Activated CD8-positive, alpha-beta memory T cell treated with anti-CD3 and anti-CD28 coated beads, Interleukin-2, amount 50 U/mL, for 24 hours (primary cell): ENCODE measurements at regions not wholly inside any gene's neighbourhood (a gene's known extent, or its start where the extent isn't known, plus 50 kb on each side); places are given as distances from the start of the nearest gene placed in this dataset.

Experiments used
- DNase-seq: peaks from one replicate; pipeline ENCODE4 v3.0.0-alpha.2; 2020; ENCODE audit errors: extremely low read depth

DNA sequence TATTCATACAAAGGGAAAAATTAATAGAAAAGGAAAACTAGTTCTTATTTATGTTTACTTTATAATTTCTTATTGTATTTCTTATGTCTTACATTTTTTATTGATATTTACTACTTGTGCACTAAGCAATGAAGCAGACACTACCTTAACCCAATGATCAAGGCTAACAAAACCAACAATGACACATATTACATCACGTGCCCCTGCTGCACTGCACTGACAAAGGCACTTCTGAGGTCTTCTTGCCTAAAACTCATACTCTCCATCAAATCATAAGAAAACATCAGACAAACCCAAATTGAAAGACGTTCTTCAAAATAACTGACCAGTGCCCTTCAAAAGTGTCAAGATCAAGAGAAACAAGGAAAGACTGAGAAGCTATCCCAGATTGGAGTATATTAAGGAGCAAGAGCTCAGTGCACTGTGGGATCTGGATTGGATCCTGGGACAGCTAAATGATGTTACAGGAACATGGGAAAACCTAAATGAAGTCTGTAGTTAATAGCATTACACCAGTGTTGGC lies 230.9 kb downstream of the AUH start:
- no peak for DNase-seq

DNA sequence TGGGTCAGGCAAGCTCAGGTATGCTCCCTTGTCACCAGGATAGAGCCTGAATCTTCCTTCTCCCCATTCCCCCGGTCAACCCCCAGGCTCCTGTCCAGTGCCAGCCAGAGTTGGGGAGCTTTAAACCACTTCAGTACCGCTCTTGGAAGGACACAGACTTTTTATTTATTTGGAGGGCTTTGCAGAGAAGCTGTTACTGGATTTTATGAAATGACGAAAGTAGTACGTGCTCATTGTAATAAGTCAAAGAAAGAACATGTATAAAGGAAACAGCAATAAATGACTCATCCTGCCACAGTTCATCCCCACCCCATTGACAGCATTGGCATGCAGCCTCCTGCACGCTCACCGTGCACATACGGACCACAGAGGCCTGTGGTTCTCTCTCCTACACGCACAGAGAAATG lies 230.3 kb downstream of the AUH start:
- peak; percentile 49 for DNase-seq

DNA sequence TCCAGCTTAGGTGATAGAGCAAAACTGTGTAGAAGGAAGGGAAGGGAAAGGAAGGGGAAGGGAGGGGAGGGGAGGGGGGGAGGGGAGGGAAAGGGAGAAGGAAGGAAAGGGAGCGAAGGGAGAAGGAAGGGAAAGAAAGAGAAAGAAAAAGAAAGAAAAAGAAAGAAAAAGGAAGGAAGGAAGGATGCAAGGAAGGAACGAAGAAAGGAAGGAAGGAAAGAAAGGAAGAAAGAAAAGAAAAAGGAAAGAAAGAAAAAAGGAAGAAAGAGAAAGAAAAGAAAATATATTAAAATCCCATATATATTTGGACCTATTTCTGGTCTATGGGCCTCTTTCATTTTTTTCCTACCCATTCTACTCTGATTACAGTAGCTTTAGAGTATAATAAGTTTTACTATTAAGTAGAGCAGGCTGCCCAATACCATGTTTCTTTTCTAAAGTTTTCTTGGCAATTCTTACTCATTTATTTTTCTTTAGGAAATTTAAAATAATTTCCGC lies 229.1 kb downstream of the AUH start:
- DNase-seq: no peak

DNA sequence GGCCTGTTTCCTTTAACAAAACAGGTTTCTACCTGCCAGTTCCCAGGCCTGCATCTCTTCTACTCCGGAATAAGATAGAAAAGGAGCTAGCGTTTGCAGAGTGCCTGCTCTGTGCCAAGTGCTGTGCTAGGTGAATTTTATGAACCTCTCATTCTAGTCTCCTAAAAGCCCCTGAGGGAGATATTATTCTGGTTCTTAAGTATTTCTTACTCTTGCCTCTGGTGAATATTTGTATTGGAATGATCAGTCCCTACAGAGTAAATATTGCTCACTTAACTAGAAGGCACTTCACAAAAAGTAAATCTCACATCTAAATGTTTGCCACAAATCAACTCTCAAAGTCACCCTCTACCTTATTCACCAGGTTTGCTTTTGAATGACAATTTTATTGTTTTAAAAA lies 227.1 kb downstream of the AUH start:
- no peak for DNase-seq

DNA sequence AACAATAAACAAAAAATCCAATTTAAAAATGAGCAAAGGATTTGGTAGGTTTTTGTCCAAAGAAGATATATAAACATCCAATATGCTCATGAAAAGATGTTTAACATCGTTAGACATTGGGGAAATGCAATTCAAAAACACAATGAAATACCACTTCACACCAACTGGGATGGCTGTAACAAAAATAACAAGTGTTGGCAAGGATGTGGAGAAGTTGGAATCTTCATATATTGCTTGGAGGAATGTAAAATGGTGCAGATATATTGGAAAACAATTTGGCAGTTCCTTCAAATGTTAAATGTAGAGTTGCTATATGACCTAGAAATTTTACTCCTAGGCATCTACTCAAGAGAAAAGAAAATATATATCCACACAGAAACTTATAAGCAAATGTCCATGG lies 224.3 kb downstream of the AUH start:
- DNase-seq: no peak

DNA sequence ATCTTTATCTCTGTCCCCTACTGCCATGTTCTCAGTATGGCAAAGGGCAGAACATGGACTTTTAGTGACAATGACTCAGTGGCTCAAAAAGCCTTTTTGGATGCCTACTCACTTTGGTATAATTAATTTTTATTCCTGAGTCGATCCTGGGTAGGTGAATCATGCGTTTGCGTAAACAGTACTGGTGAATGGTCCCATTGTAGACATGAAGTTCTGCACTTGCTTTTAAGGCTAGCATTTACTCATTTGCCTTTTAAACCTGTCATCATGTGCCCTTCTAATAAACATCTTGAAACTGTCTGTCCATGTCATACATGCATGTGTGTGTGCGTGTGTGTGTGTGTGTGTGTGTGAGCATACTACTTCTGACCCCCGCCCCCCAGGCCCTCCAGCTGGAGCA lies 223.0 kb downstream of the AUH start:
- no peak for DNase-seq

DNA sequence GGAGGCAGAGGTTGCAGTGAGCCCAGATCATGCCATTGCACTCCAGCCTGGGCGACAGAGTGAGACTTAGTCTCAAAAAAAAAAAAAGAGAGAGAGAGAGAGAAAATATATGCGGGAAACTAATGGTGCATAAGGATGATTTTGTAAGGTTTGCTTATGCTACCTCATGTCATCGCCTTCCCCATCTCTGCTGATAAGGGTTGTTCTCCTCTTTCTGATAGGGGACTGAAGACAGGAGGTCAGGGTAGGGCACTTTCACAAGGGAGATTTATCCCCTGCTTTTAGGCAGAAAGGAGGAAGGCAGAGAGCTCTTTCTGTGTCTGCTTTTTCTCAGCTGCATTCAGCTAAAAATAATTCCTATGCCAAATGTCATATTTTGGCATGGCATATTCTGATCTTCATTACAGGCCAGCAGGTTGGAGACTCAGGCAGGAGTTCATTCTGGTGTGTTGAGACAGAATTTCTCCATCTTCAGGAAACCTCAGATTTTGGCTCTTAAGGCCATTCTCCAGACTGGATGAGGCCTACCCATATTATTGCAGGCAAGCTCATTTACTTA lies 220.2 kb downstream of the AUH start:
- no peak for DNase-seq

DNA sequence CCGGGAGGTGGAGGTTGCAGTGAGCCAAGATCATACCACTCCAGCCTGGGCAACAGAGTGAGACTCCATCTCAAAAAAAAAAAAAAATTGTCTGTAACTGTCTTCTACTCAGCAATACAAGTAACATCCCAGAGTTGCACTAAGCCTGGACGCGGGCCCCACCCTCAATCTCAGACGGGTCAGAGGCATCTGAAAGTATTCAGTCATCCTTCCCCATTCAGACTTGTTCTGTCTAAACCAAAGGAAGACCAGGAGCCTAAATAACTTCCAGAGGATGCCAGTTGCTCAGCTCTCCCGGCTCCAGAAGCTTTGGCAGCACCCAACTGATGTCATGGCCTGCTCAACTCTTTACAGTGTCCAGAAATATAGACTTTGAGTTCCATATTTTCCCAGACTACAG lies 218.6 kb downstream of the AUH start:
- no peak for DNase-seq

DNA sequence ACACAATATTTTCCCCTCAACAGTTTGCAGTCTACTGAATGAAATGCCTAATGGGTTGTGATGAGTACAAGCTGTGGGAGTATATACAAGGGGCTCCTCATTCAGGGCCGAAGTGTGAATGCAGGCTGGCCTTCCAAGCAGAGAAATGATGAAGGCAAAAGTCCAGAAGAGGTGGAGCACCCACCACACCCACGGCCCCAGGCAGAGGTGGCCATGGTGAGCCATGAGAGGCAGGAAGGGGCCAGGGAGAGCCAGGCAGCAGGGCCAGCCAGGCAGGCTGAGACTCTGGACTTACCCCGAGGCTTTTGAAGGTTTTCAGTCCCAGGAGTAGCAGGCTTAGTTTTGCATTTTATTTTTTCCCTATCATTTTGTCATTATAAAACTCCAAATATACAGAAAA lies 218.1 kb downstream of the AUH start:
- no peak for DNase-seq

DNA sequence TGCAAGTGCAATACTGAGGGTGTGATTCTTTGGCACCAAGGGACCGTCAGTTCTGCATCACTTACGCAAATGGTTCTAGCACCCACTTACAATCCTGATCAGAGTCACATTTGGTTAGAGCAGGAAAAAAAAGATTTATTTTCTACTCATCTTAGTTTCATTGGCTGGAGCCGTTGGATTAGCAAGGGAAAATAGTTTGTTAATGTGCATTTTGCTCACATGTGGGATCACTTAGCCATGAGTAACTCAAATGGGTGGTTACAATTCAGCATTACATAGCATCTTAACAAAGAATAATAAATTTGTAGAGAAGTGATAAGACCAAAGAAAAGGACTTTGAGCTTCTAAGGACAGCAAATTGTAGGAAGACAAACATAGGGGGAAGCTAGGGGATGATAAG lies 216.9 kb downstream of the AUH start:
- no peak for DNase-seq

DNA sequence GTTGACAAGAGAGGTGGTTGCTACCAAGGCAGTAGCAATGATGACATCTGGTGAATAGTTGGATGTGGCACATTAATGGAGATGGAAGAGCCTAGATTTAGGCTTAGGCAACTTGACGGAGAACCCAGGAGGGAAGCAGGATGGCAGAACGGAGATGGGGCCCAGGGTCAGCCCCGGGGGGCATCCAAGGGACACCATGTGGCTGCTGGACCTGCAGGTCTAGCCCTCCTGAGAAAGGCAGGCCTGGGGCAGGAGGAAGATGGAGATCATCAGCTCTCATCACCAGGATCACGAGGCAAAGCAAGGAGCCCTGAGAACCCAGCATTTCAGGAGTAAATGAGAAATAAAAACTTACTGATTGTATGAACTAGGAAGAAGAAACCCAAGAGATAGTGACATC lies 216.2 kb downstream of the AUH start:
- DNase-seq: no peak

DNA sequence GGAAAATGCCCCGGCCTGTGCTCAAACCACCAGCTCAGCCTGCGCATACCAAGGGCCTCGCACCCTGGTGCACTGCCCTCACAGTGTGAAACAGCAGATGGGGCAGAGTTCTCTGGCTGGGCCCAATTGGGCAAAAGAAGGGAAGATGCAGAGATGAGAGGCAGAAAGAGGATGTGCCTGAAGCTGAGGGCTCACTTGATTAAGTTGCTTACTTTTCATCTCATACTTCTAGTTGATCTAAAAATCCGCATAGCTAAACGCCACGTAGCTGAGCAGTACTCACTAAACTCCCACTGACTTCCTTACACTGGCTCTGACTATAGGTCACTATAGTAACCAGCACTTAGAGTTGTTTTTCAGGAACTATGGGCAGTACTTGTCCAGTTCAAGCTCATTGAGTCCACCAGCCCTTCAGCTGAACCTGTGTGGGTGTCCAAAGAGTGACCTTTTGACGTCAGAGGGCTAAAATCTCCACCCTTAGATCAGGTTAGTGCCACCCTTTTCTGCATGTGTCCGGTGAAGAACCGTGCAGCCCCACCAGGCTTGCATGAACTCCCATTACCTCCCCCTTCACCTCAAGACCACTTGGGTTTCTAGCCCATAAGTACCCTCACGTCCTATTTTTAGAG lies 215.2 kb downstream of the AUH start:
- no peak for DNase-seq

DNA sequence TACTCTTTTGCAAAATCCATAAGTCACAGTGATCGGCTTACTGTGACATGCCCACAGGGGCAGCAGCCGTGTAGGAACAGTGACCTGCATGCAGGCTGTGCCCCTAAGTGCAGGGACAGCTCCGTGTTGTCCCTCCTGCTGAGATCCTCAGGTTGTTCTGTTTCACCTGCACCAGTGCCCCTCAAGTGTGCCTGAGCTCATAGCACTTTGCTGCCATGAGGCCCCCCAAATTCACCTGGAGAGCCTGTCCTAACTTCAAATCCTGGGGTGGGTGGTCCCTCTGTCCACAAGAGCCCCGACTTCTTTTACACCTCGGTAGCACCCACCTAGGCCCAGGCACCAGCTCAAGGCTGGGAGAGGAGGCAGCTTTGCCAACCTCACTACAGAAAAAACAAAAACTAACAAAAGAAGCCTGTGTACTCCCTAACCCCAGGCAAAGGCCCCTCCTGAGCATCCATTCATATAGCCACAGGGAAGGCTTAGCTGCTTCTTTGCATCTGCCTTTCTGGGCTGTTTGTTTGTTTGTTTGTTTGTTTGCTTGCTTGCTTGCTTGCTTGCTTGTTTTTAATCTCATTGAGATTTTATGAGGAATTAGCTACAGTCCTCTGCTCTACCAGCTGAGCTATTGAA lies 214.5 kb downstream of the AUH start:
- DNase-seq: no peak

DNA sequence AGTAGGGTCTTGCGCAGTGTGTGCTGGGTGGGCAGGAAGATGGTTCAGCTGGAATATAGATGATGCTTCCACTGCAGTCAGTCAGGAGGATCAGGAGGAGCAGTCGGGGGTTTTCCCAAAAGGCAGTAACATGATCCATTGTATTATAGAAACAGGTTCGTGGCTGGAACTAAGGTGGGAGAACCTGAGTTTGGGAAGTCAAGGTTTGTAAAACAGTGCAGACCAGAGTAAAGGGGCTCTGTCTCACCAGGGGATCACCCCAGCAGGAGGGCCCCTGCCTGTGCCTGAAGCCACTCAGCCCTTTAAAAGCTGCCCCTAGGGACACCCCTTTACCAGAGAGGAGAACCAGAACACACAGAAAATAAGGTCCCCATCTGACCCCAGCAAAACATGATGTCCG lies 213.4 kb downstream of the AUH start:
- DNase-seq: no peak

DNA sequence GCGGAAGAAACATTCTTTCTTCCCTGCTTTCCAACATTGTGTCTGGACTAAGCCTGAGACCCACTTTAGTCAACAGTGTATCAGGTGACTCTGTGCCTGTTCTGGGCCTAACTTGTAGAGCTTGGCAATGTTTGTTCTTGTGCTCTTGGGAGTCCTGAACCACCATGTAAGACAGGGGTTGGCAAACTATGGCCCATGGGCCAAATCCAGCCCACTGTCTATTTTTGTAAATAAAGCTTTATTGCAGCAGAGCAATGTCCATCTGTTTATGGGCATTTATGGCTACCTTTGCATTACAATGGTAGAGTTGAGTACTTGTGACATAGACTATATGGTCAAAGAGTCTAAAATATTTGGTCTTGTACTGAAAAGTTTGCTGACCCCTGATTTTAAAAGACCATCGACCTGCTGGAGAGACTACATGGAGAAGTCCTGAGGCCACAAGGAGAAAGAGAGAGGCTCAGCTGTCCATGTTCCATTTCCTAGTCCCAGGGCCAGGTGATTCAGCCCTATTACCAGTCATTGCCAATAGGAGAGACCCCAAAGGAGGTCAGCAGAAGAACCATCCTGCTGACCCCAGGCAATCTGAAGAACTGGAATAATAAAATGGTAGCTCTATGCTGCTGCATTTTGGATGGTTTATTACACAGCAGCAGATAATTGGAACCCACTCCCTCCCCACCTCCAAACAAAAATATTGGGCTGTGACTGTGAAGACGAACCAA lies 211.3 kb downstream of the AUH start:
- DNase-seq: no peak

DNA sequence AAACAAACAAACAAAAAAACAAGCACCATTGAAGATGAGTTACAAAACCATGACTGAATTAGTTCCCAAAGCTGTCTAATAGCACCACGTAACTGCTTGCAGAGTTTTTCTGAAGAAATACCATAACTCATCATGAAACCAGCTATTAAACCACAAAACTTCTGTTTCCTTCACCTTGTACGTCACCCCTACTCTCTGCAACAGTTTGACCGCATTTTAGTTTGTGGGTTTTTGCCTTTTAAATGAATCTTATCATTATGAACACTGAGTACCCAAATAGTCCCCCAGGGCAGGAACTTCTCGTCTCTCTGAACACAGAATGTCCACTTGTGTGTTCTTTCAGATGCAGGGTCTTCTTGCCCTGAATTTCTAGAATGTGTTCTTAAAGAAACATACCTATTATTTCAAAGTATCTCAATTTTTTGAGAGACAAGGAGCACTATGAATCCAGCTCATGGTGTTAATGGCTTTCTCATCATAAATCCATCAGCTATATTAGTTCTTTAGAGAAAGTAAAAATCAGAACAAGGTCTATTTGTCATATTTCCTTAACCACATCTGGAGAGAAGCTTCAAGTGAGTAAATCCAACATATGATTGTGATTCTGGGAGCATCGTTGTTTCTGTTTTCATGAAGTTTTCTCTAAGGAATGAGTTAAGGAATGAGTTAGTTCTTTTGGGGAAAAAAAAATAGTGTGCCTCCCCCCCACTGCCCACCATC lies 210.6 kb downstream of the AUH start:
- DNase-seq: no peak

DNA sequence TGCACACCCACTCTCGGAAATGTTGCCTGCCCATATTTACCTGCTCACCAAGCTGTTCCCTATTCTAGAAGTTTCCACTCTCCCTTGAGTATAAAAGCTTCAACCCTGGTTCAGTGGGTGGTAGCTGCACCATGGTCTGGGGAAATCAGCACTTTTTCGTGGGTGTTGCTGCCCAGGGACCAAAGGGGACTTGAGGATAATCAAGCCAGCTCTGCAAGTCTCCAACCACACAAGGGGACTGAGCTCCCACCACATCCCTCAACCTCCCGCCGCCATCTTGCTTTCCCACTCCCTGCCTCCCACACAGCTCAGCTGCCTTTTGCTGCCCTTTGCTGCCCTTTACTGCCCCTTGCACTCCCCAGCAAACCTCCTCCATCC lies 210.0 kb downstream of the AUH start:
- no peak for DNase-seq

DNA sequence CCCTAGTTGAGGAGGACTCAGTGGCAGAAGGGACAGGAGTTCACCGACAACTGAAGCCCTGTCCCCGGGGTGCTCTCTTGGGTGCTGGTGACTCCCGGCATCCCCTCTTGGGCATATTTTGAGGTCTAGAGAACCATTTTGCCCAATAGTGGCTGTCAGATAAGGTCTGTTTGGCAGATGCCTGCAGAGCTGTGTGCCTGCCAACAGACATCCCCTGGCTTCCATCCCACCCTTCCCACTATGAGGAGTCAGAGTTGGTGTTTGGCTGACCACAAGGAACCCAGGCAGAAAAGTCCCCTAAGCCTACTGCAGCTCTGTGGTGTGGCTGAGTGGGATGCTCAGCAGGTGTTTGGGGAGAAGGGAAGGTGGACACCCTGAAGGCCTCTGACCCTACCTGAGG lies 207.0 kb downstream of the AUH start:
- DNase-seq: no peak

DNA sequence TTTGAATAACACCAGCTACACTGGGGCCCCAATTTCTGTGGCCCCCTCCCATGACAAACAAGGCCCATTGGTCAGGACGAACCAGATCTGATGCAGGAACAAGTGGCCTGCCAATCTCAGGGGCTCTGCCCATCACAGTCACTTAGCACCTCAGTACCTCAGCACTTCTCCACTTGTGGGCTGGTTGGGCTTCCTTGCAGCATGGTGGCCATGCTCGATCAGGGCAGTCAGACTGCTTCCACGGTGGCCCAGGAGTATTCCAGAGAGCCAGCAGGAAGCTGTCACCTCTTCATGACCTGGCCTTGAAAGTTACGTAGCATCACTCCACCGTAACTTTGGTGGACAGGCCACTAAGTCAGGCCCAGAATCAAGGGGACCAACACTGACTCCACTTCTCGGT lies 206.5 kb downstream of the AUH start:
- no peak for DNase-seq

DNA sequence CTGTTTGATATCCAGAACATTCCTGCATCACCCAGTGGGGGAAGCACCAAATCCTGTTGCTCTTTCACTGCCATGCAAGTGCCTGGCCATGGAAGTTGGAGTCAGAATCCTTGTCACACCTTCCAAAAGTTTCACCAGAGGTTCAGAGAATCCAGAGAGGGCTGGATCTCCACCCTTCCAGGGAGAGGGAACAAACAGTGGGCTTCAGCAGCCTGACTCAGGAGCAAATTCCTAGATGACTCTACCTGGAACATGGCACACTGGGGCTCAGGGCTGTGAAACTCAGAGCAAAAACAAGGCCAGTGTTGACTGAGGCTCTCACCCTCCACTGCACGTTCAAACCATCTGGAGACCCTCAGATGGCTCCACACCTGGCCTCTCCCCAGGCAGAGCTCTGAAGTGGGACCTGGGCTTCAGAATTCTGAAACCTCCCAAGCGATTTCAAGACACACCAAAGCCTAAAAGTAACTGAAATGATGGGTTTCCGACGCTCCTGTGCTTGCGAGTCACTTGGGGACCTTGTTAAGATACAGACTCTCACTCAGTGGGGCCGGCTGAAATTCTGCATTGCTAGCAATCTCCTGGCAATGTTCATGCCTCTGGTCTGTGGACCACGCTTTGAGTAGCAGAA lies 205.9 kb downstream of the AUH start:
- no peak for DNase-seq

DNA sequence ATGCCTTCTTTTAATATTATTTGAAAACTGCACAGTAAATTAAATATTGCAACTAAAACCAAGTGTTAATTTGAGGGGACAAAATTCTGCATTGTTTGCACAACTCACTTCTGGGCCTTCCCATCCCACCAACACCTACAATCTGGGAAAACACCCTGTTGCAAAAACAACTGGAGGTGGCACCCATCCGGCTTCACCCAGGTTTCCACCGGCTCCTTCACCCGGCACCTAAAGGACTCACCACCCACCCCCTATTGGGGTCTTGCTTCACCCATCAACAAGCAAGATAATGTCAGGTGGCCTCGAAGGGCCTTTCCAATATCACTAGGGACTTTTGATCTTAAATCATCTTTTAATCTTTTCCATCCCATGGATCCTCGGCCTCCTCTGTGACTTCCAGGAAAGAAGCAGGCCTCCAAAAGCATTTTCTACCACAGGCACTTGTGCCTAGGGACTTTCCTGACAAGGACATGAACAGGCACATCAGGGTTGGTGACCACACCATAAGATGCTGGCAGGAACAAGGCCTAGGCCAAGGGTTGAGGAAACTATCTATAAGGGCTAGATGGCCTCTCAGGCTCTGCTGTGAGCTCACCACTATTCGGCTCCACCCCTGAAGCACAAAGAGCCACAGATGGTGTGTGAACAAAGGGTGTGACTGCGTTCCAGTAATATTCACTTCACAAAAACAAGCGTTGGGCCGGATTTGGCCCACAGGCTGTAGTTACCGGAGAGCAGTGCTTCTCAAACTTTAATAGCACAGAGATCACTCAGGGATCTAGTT lies 205.1 kb downstream of the AUH start:
- no peak for DNase-seq
